ENCODE measurements at regions not wholly inside any gene's neighbourhood (a gene's known extent, or its start where the extent isn't known, plus 50 kb on each side); places are given as distances from the start of the nearest gene placed in this dataset.
"Not testable (repeated sequence)": the region's sequence is repeated elsewhere in the genome, so short reads cannot be mapped to it uniquely, and the experiment has no call there.

GRCh38 chr18:71471963-71472725 is 1072.0 kb downstream of the CBLN2 start:
- no peak for DNase-seq

GRCh38 chr18:71456206-71456605 is 1087.9 kb downstream of the CBLN2 start:
- DNase-seq, result no peak

- DNase-seq, result no peak
Observed at GRCh38 chr18:71450257-71450656, 1093.9 kb downstream of the CBLN2 start.

GRCh38 chr18:71443706-71444480 is 1100.2 kb downstream of the CBLN2 start:
- no peak for DNase-seq

- no peak for DNase-seq
Observed at GRCh38 chr18:71442731-71443141, 1101.4 kb downstream of the CBLN2 start.

- DNase-seq, result no peak
Observed at GRCh38 chr18:71441156-71441555, 1103.0 kb downstream of the CBLN2 start.

GRCh38 chr18:71437511-71437910 is 1106.6 kb downstream of the CBLN2 start:
- no peak for DNase-seq

GRCh38 chr18:71433373-71433772 is 1110.8 kb downstream of the CBLN2 start:
- no peak for DNase-seq

- DNase-seq, result no peak
Observed at GRCh38 chr18:71431689-71432088, 1112.5 kb downstream of the CBLN2 start.

GRCh38 chr18:71431171-71431570 is 1113.0 kb downstream of the CBLN2 start:
- DNase-seq, result no peak

GRCh38 chr18:71426441-71426840 is 1117.7 kb downstream of the CBLN2 start:
- no peak for DNase-seq

GRCh38 chr18:71405169-71405809 is 1116.4 kb downstream of the SOCS6 start:
- no peak for DNase-seq

GRCh38 chr18:71403501-71403900 is 1114.7 kb downstream of the SOCS6 start:
- DNase-seq, result no peak

- DNase-seq, result no peak
Observed at GRCh38 chr18:71398531-71398930, 1109.7 kb downstream of the SOCS6 start.

- DNase-seq, result no peak
Observed at GRCh38 chr18:71388148-71388547, 1099.3 kb downstream of the SOCS6 start.

- DNase-seq, result no peak
Observed at GRCh38 chr18:71374294-71375000, 1085.6 kb downstream of the SOCS6 start.

GRCh38 chr18:71371951-71372605 is 1083.2 kb downstream of the SOCS6 start:
- no peak for DNase-seq

- no peak for DNase-seq
Observed at GRCh38 chr18:71370671-71371445, 1082.0 kb downstream of the SOCS6 start.

GRCh38 chr18:71370095-71370494 is 1081.2 kb downstream of the SOCS6 start:
- no peak for DNase-seq

- DNase-seq, result no peak
Observed at GRCh38 chr18:71362140-71362539, 1073.3 kb downstream of the SOCS6 start.

GRCh38 chr18:71355599-71355998 is 1066.8 kb downstream of the SOCS6 start:
- DNase-seq, result not testable (repeated sequence)

GRCh38 chr18:71352618-71353017 is 1063.8 kb downstream of the SOCS6 start:
- no peak for DNase-seq
